Stomach smooth muscle (tissue), 2 donors: ENCODE measurements at regions not wholly inside any gene's neighbourhood (a gene's known extent, or its start where the extent isn't known, plus 50 kb on each side); places are given as distances from the start of the nearest gene placed in this dataset.

ENCODE experiments used
- H3K27ac ChIP-seq: one replicate; pipeline ENCODE4 v1.7.0; 2013; ENCODE audit warnings: mild to moderate bottlenecking, low read length, inconsistent platforms
- H3K27me3 ChIP-seq, 2 donors: one replicate each; pipeline ENCODE4 v1.7.0; 2013; ENCODE audit warnings: low read length in 2 of 2; ENCODE audit not compliant: insufficient read depth in 2 of 2, control insufficient read depth in 1 of 2
- H3K36me3 ChIP-seq, 2 donors: one replicate each; pipeline ENCODE4 v1.7.0; 2013; ENCODE audit warnings: low read length in 2 of 2; ENCODE audit not compliant: control insufficient read depth in 2 of 2, insufficient read depth in 2 of 2
- H3K4me1 ChIP-seq: one replicate; pipeline ENCODE4 v1.7.0; 2013; ENCODE audit warnings: low read length; ENCODE audit not compliant: control insufficient read depth, insufficient read depth
- H3K4me3 ChIP-seq, 2 donors: one replicate each; pipeline ENCODE4 v1.7.0; 2013; ENCODE audit warnings: low read length in 2 of 2
- H3K9ac ChIP-seq, 2 donors: one replicate each; pipeline ENCODE4 v1.7.0; 2013; ENCODE audit warnings: low read length in 2 of 2, mild to moderate bottlenecking in 1 of 2
- H3K9me3 ChIP-seq, 2 donors: one replicate each; pipeline ENCODE4 v1.7.0; 2013; ENCODE audit warnings: low read length in 2 of 2; ENCODE audit not compliant: control insufficient read depth in 2 of 2
- donor health status: healthy.
- donor health status: Pancreatic carcinoma.

DNA sequence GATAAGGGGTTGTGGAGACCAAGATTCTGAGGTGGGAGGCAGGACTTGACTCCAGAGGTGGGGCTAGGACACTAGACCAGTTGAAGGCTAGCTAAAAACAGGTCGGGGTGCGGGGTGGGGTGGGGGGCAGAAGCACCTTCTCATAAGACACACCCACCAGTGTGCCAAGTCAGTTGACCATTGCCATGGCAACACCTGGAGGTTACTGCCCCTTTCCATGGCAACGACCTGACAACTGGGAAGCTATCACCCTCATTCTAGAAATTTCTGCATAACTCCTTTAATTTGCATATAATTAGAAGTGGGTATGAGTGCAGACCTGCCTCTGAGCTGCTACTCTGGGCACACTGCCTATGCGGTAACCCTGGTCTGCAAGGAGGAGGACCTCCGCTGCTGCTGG, 53.9 kb upstream of the ALOX12 start:
- H3K4me3 ChIP-seq = no peak overlapping the region

DNA sequence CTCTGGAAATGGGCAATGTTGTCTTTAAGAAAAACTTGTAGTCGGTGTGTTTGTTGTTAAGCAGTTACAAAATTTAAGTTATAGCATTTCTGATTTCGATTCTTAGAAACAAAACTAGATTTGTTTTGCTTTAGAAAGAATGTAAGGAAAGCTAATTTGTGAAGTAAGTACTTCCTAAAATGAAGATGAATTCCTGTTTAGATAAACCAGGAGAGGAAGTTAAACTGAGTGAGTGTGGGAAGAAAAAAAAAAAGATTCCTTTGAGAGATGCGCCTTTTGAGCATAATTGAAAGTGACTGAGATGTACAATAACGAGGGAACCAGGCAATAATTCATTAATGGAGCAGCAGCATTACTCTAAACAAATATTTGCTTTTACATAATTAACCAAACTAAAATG, 52.4 kb upstream of the ALOX12 start:
- H3K4me1 ChIP-seq = peaks cover 2% of the 10 kb centered on the region
- H3K27ac ChIP-seq = no peak overlapping the region
- H3K36me3 ChIP-seq = no peaks in the 10 kb centered on the region
- H3K9me3 ChIP-seq = no peaks in the 10 kb centered on the region
- H3K27me3 ChIP-seq = no peaks in the 10 kb centered on the region
- H3K4me3 ChIP-seq = no peak overlapping the region
- no peak overlapping the region for H3K9ac ChIP-seq

More for the DNA sequence above, 53.9 kb upstream of the ALOX12 start:
- no peak overlapping the region for H3K9ac ChIP-seq
- H3K27ac ChIP-seq = no peak overlapping the region
- peaks cover 2% of the 10 kb centered on the region for H3K4me1 ChIP-seq
- no peaks in the 10 kb centered on the region for H3K27me3 ChIP-seq
- H3K36me3 ChIP-seq = no peaks in the 10 kb centered on the region
- no peaks in the 10 kb centered on the region for H3K9me3 ChIP-seq
